OCI-LY7 (cell line): ENCODE measurements at regions not wholly inside any gene's neighbourhood (a gene's known extent, or its start where the extent isn't known, plus 50 kb on each side); places are given as distances from the start of the nearest gene placed in this dataset.

Source experiments
- EZH2phosphoT487 ChIP-seq: fragments of 200-600 bp; sonication (generic); IDR thresholded peaks from 2 replicates; pipeline ENCODE4 v1.6.1; 2018; ENCODE audit warnings: low read depth, borderline replicate concordance, mild to moderate bottlenecking, mixed run types, antibody characterized with exemption, low read length, moderate library complexity, mixed read lengths
- TF ChIP-seq, protein P1 (sequence below): fragments of 200-600 bp; sonication (generic); conservative IDR thresholded peaks from 2 replicates; pipeline ENCODE4 v1.5.1; 2014; ENCODE audit warnings: mild to moderate bottlenecking, antibody characterized with exemption, low read length, moderate library complexity, mixed read lengths

DNA sequence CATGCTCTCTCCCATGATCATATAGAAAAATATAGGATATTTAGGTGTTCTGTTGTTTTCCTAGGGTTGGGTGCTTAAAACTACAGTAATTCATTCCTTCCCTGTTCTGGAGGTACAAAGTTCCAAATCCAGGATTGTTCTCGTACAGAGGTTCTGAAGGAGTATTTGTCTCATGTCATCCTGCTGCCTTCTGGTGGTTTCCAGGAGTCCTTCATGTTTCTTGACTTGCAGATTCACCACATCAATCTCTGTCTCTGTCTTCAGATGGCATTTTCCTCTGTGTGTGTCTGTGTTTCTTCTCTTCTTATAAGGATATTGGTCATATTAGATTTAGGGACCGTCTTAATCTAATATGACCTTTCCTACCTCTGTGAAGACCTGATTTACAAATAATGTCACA lies 397.9 kb downstream of the NYAP2 start:
- TF ChIP-seq EZH2phosphoT487 = no peak
- TF ChIP-seq, protein P1, sequence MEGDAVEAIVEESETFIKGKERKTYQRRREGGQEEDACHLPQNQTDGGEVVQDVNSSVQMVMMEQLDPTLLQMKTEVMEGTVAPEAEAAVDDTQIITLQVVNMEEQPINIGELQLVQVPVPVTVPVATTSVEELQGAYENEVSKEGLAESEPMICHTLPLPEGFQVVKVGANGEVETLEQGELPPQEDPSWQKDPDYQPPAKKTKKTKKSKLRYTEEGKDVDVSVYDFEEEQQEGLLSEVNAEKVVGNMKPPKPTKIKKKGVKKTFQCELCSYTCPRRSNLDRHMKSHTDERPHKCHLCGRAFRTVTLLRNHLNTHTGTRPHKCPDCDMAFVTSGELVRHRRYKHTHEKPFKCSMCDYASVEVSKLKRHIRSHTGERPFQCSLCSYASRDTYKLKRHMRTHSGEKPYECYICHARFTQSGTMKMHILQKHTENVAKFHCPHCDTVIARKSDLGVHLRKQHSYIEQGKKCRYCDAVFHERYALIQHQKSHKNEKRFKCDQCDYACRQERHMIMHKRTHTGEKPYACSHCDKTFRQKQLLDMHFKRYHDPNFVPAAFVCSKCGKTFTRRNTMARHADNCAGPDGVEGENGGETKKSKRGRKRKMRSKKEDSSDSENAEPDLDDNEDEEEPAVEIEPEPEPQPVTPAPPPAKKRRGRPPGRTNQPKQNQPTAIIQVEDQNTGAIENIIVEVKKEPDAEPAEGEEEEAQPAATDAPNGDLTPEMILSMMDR = no peak
